ENCODE measurements at regions not wholly inside any gene's neighbourhood (a gene's known extent, or its start where the extent isn't known, plus 50 kb on each side); places are given as distances from the start of the nearest gene placed in this dataset.
"Not testable (repeated sequence)": the region's sequence is repeated elsewhere in the genome, so short reads cannot be mapped to it uniquely, and the experiment has no call there.

GRCh38 chr12:124705545-124706138 is 138.2 kb upstream of the NCOR2 start:
- no peak for DNase-seq

- no peak for DNase-seq
These were observed 137.2 kb upstream of the NCOR2 start for GRCh38 chr12:124704619-124705018.

GRCh38 chr12:124703856-124704255 is 136.4 kb upstream of the NCOR2 start:
- no peak for DNase-seq

GRCh38 chr12:124702736-124703135 is 135.3 kb upstream of the NCOR2 start:
- DNase-seq: no peak

GRCh38 chr12:124700810-124701592 is 133.6 kb upstream of the NCOR2 start:
- DNase-seq: no peak

GRCh38 chr12:124699909-124700308 is 132.5 kb upstream of the NCOR2 start:
- no peak for DNase-seq

GRCh38 chr12:124698998-124699305 is 131.5 kb upstream of the NCOR2 start:
- no peak for DNase-seq

- no peak for DNase-seq
These were observed 131.0 kb upstream of the NCOR2 start for GRCh38 chr12:124698211-124698997.

GRCh38 chr12:124697722-124698121 is 130.3 kb upstream of the NCOR2 start:
- DNase-seq: not testable (repeated sequence)

- DNase-seq: no peak
These were observed 129.5 kb upstream of the NCOR2 start for GRCh38 chr12:124696693-124697476.

GRCh38 chr12:124695861-124696260 is 128.4 kb upstream of the NCOR2 start:
- no peak for DNase-seq

GRCh38 chr12:124694846-124695497 is 127.6 kb upstream of the NCOR2 start:
- DNase-seq: no peak

GRCh38 chr12:124694250-124694649 is 126.8 kb upstream of the NCOR2 start:
- peak in 1 of 2 experiments; percentile 37 for DNase-seq

- no peak for DNase-seq
These were observed 125.8 kb upstream of the NCOR2 start for GRCh38 chr12:124693111-124693723.

GRCh38 chr12:124692443-124692842 is 125.0 kb upstream of the NCOR2 start:
- no peak for DNase-seq

- no peak for DNase-seq
These were observed 124.0 kb upstream of the NCOR2 start for GRCh38 chr12:124691429-124691828.

GRCh38 chr12:124689631-124690030 is 122.2 kb upstream of the NCOR2 start:
- DNase-seq: no peak

GRCh38 chr12:124688356-124688992 is 121.1 kb upstream of the NCOR2 start:
- DNase-seq: no peak

GRCh38 chr12:124687917-124688316 is 120.5 kb upstream of the NCOR2 start:
- DNase-seq: peak in 1 of 2 experiments; percentile 37

- DNase-seq: no peak
These were observed 119.9 kb upstream of the NCOR2 start for GRCh38 chr12:124687174-124687902.
